Mucosa of stomach (tissue), 1 donor: ENCODE measurements at regions not wholly inside any gene's neighbourhood (a gene's known extent, or its start where the extent isn't known, plus 50 kb on each side); places are given as distances from the start of the nearest gene placed in this dataset.
"Not testable (repeated sequence)": the region's sequence is repeated elsewhere in the genome, so short reads cannot be mapped to it uniquely, and the experiment has no call there.

Source experiments
- H3K27me3 ChIP-seq: one replicate; pipeline ENCODE4 v1.7.0; 2013; ENCODE audit warnings: mild to moderate bottlenecking, low read length; ENCODE audit not compliant: control insufficient read depth, insufficient read depth
- H3K36me3 ChIP-seq: one replicate; pipeline ENCODE4 v1.7.0; 2013; ENCODE audit warnings: low read length; ENCODE audit not compliant: control insufficient read depth, insufficient read depth
- H3K4me1 ChIP-seq: one replicate; pipeline ENCODE4 v1.7.0; 2013; ENCODE audit warnings: mild to moderate bottlenecking, low read length; ENCODE audit not compliant: control insufficient read depth, insufficient read depth
- H3K4me3 ChIP-seq: one replicate; pipeline ENCODE4 v1.7.0; 2013; ENCODE audit warnings: low read length
- H3K9ac ChIP-seq: one replicate; pipeline ENCODE4 v1.7.0; 2013; ENCODE audit warnings: mild to moderate bottlenecking, low read length, moderate library complexity
- H3K9me3 ChIP-seq: one replicate; pipeline ENCODE4 v1.7.0; 2013; ENCODE audit warnings: mild to moderate bottlenecking, low read length, moderate library complexity; ENCODE audit not compliant: control insufficient read depth
- donor health status: Pancreatic carcinoma.

- H3K4me1 ChIP-seq: no peaks in the 10 kb centered on the region
- no peaks in the 10 kb centered on the region for H3K9me3 ChIP-seq
- no peaks in the 10 kb centered on the region for H3K36me3 ChIP-seq
- no peak overlapping the region for H3K9ac ChIP-seq
- no peak overlapping the region for H3K4me3 ChIP-seq
- H3K27me3 ChIP-seq: no peaks in the 10 kb centered on the region
Observed at GRCh38 chr5:117118499-117118898, 543.9 kb upstream of the SEMA6A start.

- H3K4me1 ChIP-seq: not testable (repeated sequence)
Observed at GRCh38 chr5:117117314-117117713, 542.7 kb upstream of the SEMA6A start.

GRCh38 chr5:117110548-117110947, 535.9 kb upstream of the SEMA6A start:
- H3K9ac ChIP-seq: no peak overlapping the region
- no peaks in the 10 kb centered on the region for H3K36me3 ChIP-seq
- H3K4me3 ChIP-seq: no peak overlapping the region
- H3K9me3 ChIP-seq: no peaks in the 10 kb centered on the region
- H3K27me3 ChIP-seq: no peaks in the 10 kb centered on the region
- H3K4me1 ChIP-seq: no peaks in the 10 kb centered on the region

More at GRCh38 chr5:117117314-117117713, 542.7 kb upstream of the SEMA6A start:
- H3K9ac ChIP-seq, H3K9me3 ChIP-seq, H3K36me3 ChIP-seq, H3K27me3 ChIP-seq, H3K4me3 ChIP-seq: not testable (repeated sequence)

- no peak overlapping the region for H3K9ac ChIP-seq
- no peak overlapping the region for H3K4me3 ChIP-seq
- H3K9me3 ChIP-seq: no peaks in the 10 kb centered on the region
- no peaks in the 10 kb centered on the region for H3K36me3 ChIP-seq
- no peaks in the 10 kb centered on the region for H3K4me1 ChIP-seq
- H3K27me3 ChIP-seq: no peaks in the 10 kb centered on the region
Observed at GRCh38 chr5:117107859-117108258, 533.2 kb upstream of the SEMA6A start.

GRCh38 chr5:117103703-117104102, 529.1 kb upstream of the SEMA6A start:
- Histone ChIP-seq H3K9ac (no peak overlapping the region), H3K27me3 (no peaks in the 10 kb centered on the region), H3K9me3 (no peaks in the 10 kb centered on the region), H3K4me1 (no peaks in the 10 kb centered on the region), H3K4me3 (no peak overlapping the region), H3K36me3 (no peaks in the 10 kb centered on the region)

- H3K27me3 ChIP-seq: no peaks in the 10 kb centered on the region
- H3K36me3 ChIP-seq: no peaks in the 10 kb centered on the region
- H3K4me1 ChIP-seq: no peaks in the 10 kb centered on the region
- no peak overlapping the region for H3K4me3 ChIP-seq
- H3K9ac ChIP-seq: no peak overlapping the region
- no peaks in the 10 kb centered on the region for H3K9me3 ChIP-seq
Observed at GRCh38 chr5:117102591-117102990, 528.0 kb upstream of the SEMA6A start.

- no peak overlapping the region for H3K4me3 ChIP-seq
- no peaks in the 10 kb centered on the region for H3K4me1 ChIP-seq
- H3K36me3 ChIP-seq: no peaks in the 10 kb centered on the region
Observed at GRCh38 chr5:117100176-117100575, 525.6 kb upstream of the SEMA6A start.

GRCh38 chr5:117098094-117098493, 523.5 kb upstream of the SEMA6A start:
- no peaks in the 10 kb centered on the region for H3K9me3 ChIP-seq
- no peak overlapping the region for H3K4me3 ChIP-seq
- H3K9ac ChIP-seq: no peak overlapping the region
- no peaks in the 10 kb centered on the region for H3K27me3 ChIP-seq
- no peaks in the 10 kb centered on the region for H3K36me3 ChIP-seq
- no peaks in the 10 kb centered on the region for H3K4me1 ChIP-seq

More at GRCh38 chr5:117100176-117100575, 525.6 kb upstream of the SEMA6A start:
- Histone ChIP-seq H3K9me3 (no peaks in the 10 kb centered on the region), H3K27me3 (no peaks in the 10 kb centered on the region), H3K9ac (no peak overlapping the region)

- H3K36me3 ChIP-seq: no peaks in the 10 kb centered on the region
- no peaks in the 10 kb centered on the region for H3K9me3 ChIP-seq
- H3K4me1 ChIP-seq: no peaks in the 10 kb centered on the region
- no peak overlapping the region for H3K4me3 ChIP-seq
- H3K9ac ChIP-seq: no peak overlapping the region
- H3K27me3 ChIP-seq: no peaks in the 10 kb centered on the region
Observed at GRCh38 chr5:117095346-117096332, 521.0 kb upstream of the SEMA6A start.

- no peaks in the 10 kb centered on the region for H3K27me3 ChIP-seq
- H3K9me3 ChIP-seq: no peaks in the 10 kb centered on the region
- H3K36me3 ChIP-seq: no peaks in the 10 kb centered on the region
- H3K9ac ChIP-seq: no peak overlapping the region
- no peak overlapping the region for H3K4me3 ChIP-seq
- H3K4me1 ChIP-seq: no peaks in the 10 kb centered on the region
Observed at GRCh38 chr5:117094114-117094815, 519.6 kb upstream of the SEMA6A start.

- no peaks in the 10 kb centered on the region for H3K27me3 ChIP-seq
- H3K4me3 ChIP-seq: no peak overlapping the region
- H3K4me1 ChIP-seq: no peaks in the 10 kb centered on the region
- H3K9me3 ChIP-seq: no peaks in the 10 kb centered on the region
- no peaks in the 10 kb centered on the region for H3K36me3 ChIP-seq
- H3K9ac ChIP-seq: no peak overlapping the region
Observed at GRCh38 chr5:117093653-117094052, 519.0 kb upstream of the SEMA6A start.

GRCh38 chr5:117089001-117089400, 514.4 kb upstream of the SEMA6A start:
- H3K4me3 ChIP-seq: no peak overlapping the region

More at GRCh38 chr5:117089001-117089400, 514.4 kb upstream of the SEMA6A start:
- Histone ChIP-seq H3K9ac (no peak overlapping the region), H3K9me3 (no peaks in the 10 kb centered on the region), H3K36me3 (no peaks in the 10 kb centered on the region), H3K4me1 (no peaks in the 10 kb centered on the region), H3K27me3 (no peaks in the 10 kb centered on the region)
